ENCODE measurements at regions not wholly inside any gene's neighbourhood (a gene's known extent, or its start where the extent isn't known, plus 50 kb on each side); places are given as distances from the start of the nearest gene placed in this dataset.

- DNase-seq: no peak
- Histone ChIP-seq H3K36me3 (no peaks in the 10 kb centered on the region), H3K27me3 (no peaks in the 10 kb centered on the region), H3K9me3 (no peaks in the 10 kb centered on the region), H3K4me3 (no peak overlapping the region)
Measured at GRCh38 chr18:24678107-24678506, 217.7 kb downstream of the HRH4 start.

- no peak overlapping the region for H3K4me3 ChIP-seq
- H3K9me3 ChIP-seq: no peaks in the 10 kb centered on the region
- H3K27me3 ChIP-seq: no peaks in the 10 kb centered on the region
- no peaks in the 10 kb centered on the region for H3K36me3 ChIP-seq
- no peak for DNase-seq
Measured at GRCh38 chr18:24678626-24679025, 218.2 kb downstream of the HRH4 start.

GRCh38 chr18:24679062-24679461, 218.6 kb downstream of the HRH4 start:
- Histone ChIP-seq H3K4me3 (no peak overlapping the region), H3K27me3 (no peaks in the 10 kb centered on the region), H3K9me3 (no peaks in the 10 kb centered on the region), H3K36me3 (no peaks in the 10 kb centered on the region)
- no peak for DNase-seq

- DNase-seq: no peak
- Histone ChIP-seq H3K27me3 (no peaks in the 10 kb centered on the region), H3K4me3 (no peak overlapping the region), H3K36me3 (no peaks in the 10 kb centered on the region), H3K9me3 (no peaks in the 10 kb centered on the region)
Measured at GRCh38 chr18:24683925-24684324, 223.5 kb downstream of the HRH4 start.

- H3K27me3 ChIP-seq: no peaks in the 10 kb centered on the region
- H3K36me3 ChIP-seq: no peaks in the 10 kb centered on the region
- H3K9me3 ChIP-seq: no peaks in the 10 kb centered on the region
- no peak for DNase-seq
- H3K4me3 ChIP-seq: no peak overlapping the region
Measured at GRCh38 chr18:24685254-24685959, 225.0 kb downstream of the HRH4 start.

- DNase-seq: peak; percentile 29
- H3K4me3 ChIP-seq: no peak overlapping the region
Measured at GRCh38 chr18:24695168-24695567, 234.7 kb downstream of the HRH4 start.

GRCh38 chr18:24702001-24702515, 241.6 kb downstream of the HRH4 start:
- no peak for DNase-seq
- no peaks in the 10 kb centered on the region for H3K36me3 ChIP-seq

More at GRCh38 chr18:24695168-24695567, 234.7 kb downstream of the HRH4 start:
- no peaks in the 10 kb centered on the region for H3K36me3 ChIP-seq
- no peaks in the 10 kb centered on the region for H3K27me3 ChIP-seq
- H3K9me3 ChIP-seq: no peaks in the 10 kb centered on the region; the same call in 1 of the 2 replicates

GRCh38 chr18:24703316-24703715, 242.9 kb downstream of the HRH4 start:
- H3K4me3 ChIP-seq: no peak overlapping the region
- no peaks in the 10 kb centered on the region for H3K36me3 ChIP-seq
- H3K9me3 ChIP-seq: peaks cover 14% of the 10 kb centered on the region
- no peaks in the 10 kb centered on the region for H3K27me3 ChIP-seq
- DNase-seq: no peak

More at GRCh38 chr18:24702001-24702515, 241.6 kb downstream of the HRH4 start:
- peaks cover 14% of the 10 kb centered on the region for H3K9me3 ChIP-seq
- no peak overlapping the region for H3K4me3 ChIP-seq
- no peaks in the 10 kb centered on the region for H3K27me3 ChIP-seq

- H3K9me3 ChIP-seq: peaks cover 14% of the 10 kb centered on the region
- peak; percentile 89 for DNase-seq
- no peaks in the 10 kb centered on the region for H3K36me3 ChIP-seq
- no peak overlapping the region for H3K4me3 ChIP-seq
- H3K27me3 ChIP-seq: no peaks in the 10 kb centered on the region
Measured at GRCh38 chr18:24704946-24705630, 244.7 kb downstream of the HRH4 start.

- H3K9me3 ChIP-seq: no peaks in the 10 kb centered on the region
- H3K27me3 ChIP-seq: no peaks in the 10 kb centered on the region
- H3K36me3 ChIP-seq: no peaks in the 10 kb centered on the region
- DNase-seq: no peak
- H3K4me3 ChIP-seq: no peak overlapping the region
Measured at GRCh38 chr18:24710474-24710873, 250.0 kb downstream of the HRH4 start.

GRCh38 chr18:24719791-24720190, 259.4 kb downstream of the HRH4 start:
- no peak for DNase-seq
- Histone ChIP-seq H3K9me3 (peaks cover 9% of the 10 kb centered on the region), H3K4me3 (no peak overlapping the region), H3K36me3 (no peaks in the 10 kb centered on the region), H3K27me3 (no peaks in the 10 kb centered on the region)

GRCh38 chr18:24721388-24721787, 261.0 kb downstream of the HRH4 start:
- H3K27me3 ChIP-seq: no peaks in the 10 kb centered on the region

GRCh38 chr18:24725644-24726415, 265.4 kb downstream of the HRH4 start:
- Histone ChIP-seq H3K4me3 (no peak overlapping the region), H3K36me3 (no peaks in the 10 kb centered on the region), H3K27me3 (no peaks in the 10 kb centered on the region), H3K9me3 (peaks cover 5% of the 10 kb centered on the region)
- DNase-seq: no peak

More at GRCh38 chr18:24721388-24721787, 261.0 kb downstream of the HRH4 start:
- no peaks in the 10 kb centered on the region for H3K36me3 ChIP-seq
- no peak overlapping the region for H3K4me3 ChIP-seq
- no peak for DNase-seq
- peaks cover 9% of the 10 kb centered on the region for H3K9me3 ChIP-seq

GRCh38 chr18:24726727-24727492, 266.5 kb downstream of the HRH4 start:
- Histone ChIP-seq H3K27me3 (no peaks in the 10 kb centered on the region), H3K36me3 (no peaks in the 10 kb centered on the region), H3K4me3 (peak overlapping the region; percentile 29), H3K9me3 (no peaks in the 10 kb centered on the region)
- DNase-seq: peak; percentile 42

GRCh38 chr18:24727685-24728084, 267.2 kb downstream of the HRH4 start:
- Histone ChIP-seq H3K9me3 (no peaks in the 10 kb centered on the region), H3K36me3 (no peaks in the 10 kb centered on the region), H3K4me3 (no peak overlapping the region), H3K27me3 (no peaks in the 10 kb centered on the region)
- no peak for DNase-seq

- Histone ChIP-seq H3K9me3 (no peaks in the 10 kb centered on the region), H3K27me3 (no peaks in the 10 kb centered on the region), H3K4me3 (no peak overlapping the region), H3K36me3 (no peaks in the 10 kb centered on the region)
- DNase-seq: no peak
Measured at GRCh38 chr18:24731158-24731557, 270.7 kb downstream of the HRH4 start.

Measured in MG63 (cell line).